AG10803 (cell line): ENCODE measurements at regions not wholly inside any gene's neighbourhood (a gene's known extent, or its start where the extent isn't known, plus 50 kb on each side); places are given as distances from the start of the nearest gene placed in this dataset.

Source experiments
- DNase-seq: peaks from one replicate; pipeline ENCODE4 v3.0.0; 2010; ENCODE audit warnings: low read depth
- H3K4me3 ChIP-seq: 2 replicates; pipeline ENCODE4 v1.5.1; 2011; ENCODE audit warnings: mild to moderate bottlenecking, low read length, control low read depth
- TF ChIP-seq, protein P1 (sequence below): conservative IDR thresholded peaks from 2 replicates; pipeline ENCODE4 v1.5.1; 2011; ENCODE audit warnings: mild to moderate bottlenecking, low read length, control low read depth, inconsistent platforms

DNA sequence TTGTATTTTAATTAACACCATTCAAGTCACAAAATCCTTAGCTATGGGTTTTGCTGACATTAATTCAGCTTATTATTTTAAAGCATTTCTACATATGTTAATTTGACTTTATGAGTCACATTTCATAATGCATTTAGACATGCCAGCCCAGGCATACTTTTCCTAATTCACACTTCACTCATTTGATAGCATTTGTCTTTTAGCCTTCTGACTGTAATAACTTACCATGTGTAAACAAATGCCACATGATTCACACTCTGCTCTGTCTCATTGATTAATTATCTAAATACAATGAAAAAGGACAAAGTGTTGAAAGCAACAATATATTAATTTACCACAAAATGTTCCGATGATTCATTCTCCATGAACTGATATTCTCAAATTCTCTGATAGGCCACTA is 927.8 kb upstream of the EPHA6 start:
- H3K4me3 ChIP-seq: no peak overlapping the region
- TF ChIP-seq, protein P1, sequence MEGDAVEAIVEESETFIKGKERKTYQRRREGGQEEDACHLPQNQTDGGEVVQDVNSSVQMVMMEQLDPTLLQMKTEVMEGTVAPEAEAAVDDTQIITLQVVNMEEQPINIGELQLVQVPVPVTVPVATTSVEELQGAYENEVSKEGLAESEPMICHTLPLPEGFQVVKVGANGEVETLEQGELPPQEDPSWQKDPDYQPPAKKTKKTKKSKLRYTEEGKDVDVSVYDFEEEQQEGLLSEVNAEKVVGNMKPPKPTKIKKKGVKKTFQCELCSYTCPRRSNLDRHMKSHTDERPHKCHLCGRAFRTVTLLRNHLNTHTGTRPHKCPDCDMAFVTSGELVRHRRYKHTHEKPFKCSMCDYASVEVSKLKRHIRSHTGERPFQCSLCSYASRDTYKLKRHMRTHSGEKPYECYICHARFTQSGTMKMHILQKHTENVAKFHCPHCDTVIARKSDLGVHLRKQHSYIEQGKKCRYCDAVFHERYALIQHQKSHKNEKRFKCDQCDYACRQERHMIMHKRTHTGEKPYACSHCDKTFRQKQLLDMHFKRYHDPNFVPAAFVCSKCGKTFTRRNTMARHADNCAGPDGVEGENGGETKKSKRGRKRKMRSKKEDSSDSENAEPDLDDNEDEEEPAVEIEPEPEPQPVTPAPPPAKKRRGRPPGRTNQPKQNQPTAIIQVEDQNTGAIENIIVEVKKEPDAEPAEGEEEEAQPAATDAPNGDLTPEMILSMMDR: no peak
- DNase-seq: no peak

DNA sequence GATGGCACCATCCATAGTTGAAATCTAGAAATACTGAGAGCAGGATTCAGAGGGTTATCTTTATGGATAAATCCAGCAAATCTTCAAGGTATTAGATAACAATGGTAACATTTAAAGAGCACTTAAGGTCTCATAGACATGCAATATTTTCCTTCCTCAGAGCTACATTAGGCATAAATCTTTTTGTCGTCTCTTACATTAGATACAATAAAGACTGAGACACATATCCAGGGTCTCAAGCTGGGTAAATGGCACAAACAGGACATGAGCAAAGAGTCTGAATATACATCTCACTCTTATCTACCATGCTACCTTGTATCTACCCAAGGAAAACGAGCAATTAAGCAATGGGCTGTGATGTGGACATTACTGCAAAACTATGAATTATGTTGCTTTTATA is 927.3 kb upstream of the EPHA6 start:
- TF ChIP-seq, protein P1: no peak
- no peak for DNase-seq
- no peak overlapping the region for H3K4me3 ChIP-seq

GRCh38 chr3:95894820-95895219 is 919.6 kb upstream of the EPHA6 start:
- TF ChIP-seq, protein P1: no peak

GRCh38 chr3:95899494-95899893 is 914.9 kb upstream of the EPHA6 start:
- TF ChIP-seq, protein P1: no peak
- peak; percentile 9 for DNase-seq
- no peak overlapping the region for H3K4me3 ChIP-seq

More at GRCh38 chr3:95894820-95895219, 919.6 kb upstream of the EPHA6 start:
- no peak overlapping the region for H3K4me3 ChIP-seq
- no peak for DNase-seq

DNA sequence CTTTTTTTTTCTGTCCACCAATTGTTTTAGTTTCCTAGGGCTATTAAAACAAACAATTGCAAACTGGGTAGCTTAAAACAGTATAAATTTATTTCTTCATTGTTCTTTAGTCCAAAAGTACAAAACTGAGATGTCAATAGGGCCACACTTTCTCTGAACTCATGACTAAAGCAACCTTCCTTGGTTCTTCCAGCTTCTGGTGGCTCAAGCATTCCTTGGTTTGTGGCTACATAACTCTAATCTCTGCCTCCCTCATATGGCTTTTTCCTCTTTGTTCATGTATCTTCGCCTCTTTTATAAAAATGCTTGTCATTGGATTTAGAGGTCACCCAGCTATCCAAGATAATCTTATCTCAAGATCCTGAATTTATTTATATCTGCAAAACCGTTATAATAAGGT is 914.5 kb upstream of the EPHA6 start:
- H3K4me3 ChIP-seq: no peak overlapping the region
- TF ChIP-seq, protein P1: no peak
- DNase-seq: no peak

GRCh38 chr3:95901948-95902347 is 912.4 kb upstream of the EPHA6 start:
- TF ChIP-seq, protein P1: no peak
- DNase-seq: no peak
- no peak overlapping the region for H3K4me3 ChIP-seq

DNA sequence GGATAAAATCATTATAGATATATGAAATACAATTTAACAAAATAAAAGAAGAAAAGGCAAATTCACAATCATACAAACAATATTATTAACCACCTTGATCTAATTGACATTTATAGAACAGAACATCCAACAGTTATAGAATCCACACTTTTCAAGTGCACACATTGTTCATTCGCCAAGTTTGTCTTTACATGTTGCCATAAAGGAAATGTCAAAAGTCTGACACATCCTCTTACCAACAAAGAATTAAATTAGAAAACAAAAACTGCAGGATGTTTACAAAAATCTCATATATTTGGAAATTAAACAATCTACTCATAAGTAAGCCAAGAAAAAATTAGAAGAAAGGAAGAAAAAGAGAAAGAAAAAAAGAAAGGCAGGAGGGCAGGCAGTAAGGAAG is 909.2 kb upstream of the EPHA6 start:
- DNase-seq: no peak
- H3K4me3 ChIP-seq: no peak overlapping the region
- TF ChIP-seq, protein P1: no peak
